T-helper 2 cell treated with Interferon-gamma antibody and Interleukin-4, amounts not matched to agents 100 ng/mL and 5 ng/mL, for 36 hours (primary cell): ENCODE measurements at regions not wholly inside any gene's neighbourhood (a gene's known extent, or its start where the extent isn't known, plus 50 kb on each side); places are given as distances from the start of the nearest gene placed in this dataset.
"Not testable (repeated sequence)": the region's sequence is repeated elsewhere in the genome, so short reads cannot be mapped to it uniquely, and the experiment has no call there.

Source experiments
- intact Hi-C: fragments of 100-400 bp; cut with micrococcal nuclease; formaldehyde crosslinking; loops from one replicate; pipeline ENCODE4 v1.15.1; 2023

GRCh38 chr1:95753382-95754016, 519.5 kb downstream of the RWDD3 start:
- intact Hi-C loops: no loop called here

GRCh38 chr1:95754412-95754811, 520.4 kb downstream of the RWDD3 start:
- intact Hi-C loops: no loop called here

- intact Hi-C loops: no loop called here
Observed at GRCh38 chr1:95766036-95766435, 532.0 kb downstream of the RWDD3 start.

GRCh38 chr1:95770581-95770980, 536.6 kb downstream of the RWDD3 start:
- intact Hi-C loops: no loop called here

GRCh38 chr1:95778217-95778616, 544.2 kb downstream of the RWDD3 start:
- intact Hi-C loops: no loop called here

GRCh38 chr1:95780836-95781235, 546.8 kb downstream of the RWDD3 start:
- intact Hi-C loops: no loop called here

- intact Hi-C loops: no loop called here
Observed at GRCh38 chr1:95790136-95790535, 556.1 kb downstream of the RWDD3 start.

GRCh38 chr1:95793893-95794292, 559.9 kb downstream of the RWDD3 start:
- intact Hi-C loops: no loop called here

- intact Hi-C loops: not testable (repeated sequence)
Observed at GRCh38 chr1:95797761-95798160, 563.8 kb downstream of the RWDD3 start.

GRCh38 chr1:95806171-95806570, 572.2 kb downstream of the RWDD3 start:
- intact Hi-C loops: no loop called here

GRCh38 chr1:95809391-95809790, 575.4 kb downstream of the RWDD3 start:
- intact Hi-C loops: no loop called here

- intact Hi-C loops: no loop called here
Observed at GRCh38 chr1:95815511-95815910, 581.5 kb downstream of the RWDD3 start.

- intact Hi-C loops: no loop called here
Observed at GRCh38 chr1:95829556-95829955, 595.5 kb downstream of the RWDD3 start.

- intact Hi-C loops: no loop called here
Observed at GRCh38 chr1:95832370-95832769, 598.4 kb downstream of the RWDD3 start.

GRCh38 chr1:95849439-95849838, 615.4 kb downstream of the RWDD3 start:
- intact Hi-C loops: no loop called here

GRCh38 chr1:95850165-95850649, 616.2 kb downstream of the RWDD3 start:
- intact Hi-C loops: no loop called here

- intact Hi-C loops: no loop called here
Observed at GRCh38 chr1:95850763-95851162, 616.8 kb downstream of the RWDD3 start.

- intact Hi-C loops: no loop called here
Observed at GRCh38 chr1:95852483-95853070, 618.6 kb downstream of the RWDD3 start.

- intact Hi-C loops: no loop called here
Observed at GRCh38 chr1:95854457-95854856, 620.4 kb downstream of the RWDD3 start.

GRCh38 chr1:95863086-95863485, 629.1 kb downstream of the RWDD3 start:
- intact Hi-C loops: no loop called here

- intact Hi-C loops: no loop called here
Observed at GRCh38 chr1:95865769-95866168, 631.8 kb downstream of the RWDD3 start.

GRCh38 chr1:95876276-95876675, 642.3 kb downstream of the RWDD3 start:
- intact Hi-C loops: no loop called here

- intact Hi-C loops: no loop called here
Observed at GRCh38 chr1:95879498-95880050, 645.6 kb downstream of the RWDD3 start.
